HUDEP-2 (cell line): ENCODE measurements at regions not wholly inside any gene's neighbourhood (a gene's known extent, or its start where the extent isn't known, plus 50 kb on each side); places are given as distances from the start of the nearest gene placed in this dataset.

Experiments
- DNase-seq, 76 experiments: peaks; one replicate each; lab custom pipeline; 2025; ENCODE audit not compliant: unreplicated experiment in 76 of 76; lab: John Stamatoyannopoulos, UW

DNA sequence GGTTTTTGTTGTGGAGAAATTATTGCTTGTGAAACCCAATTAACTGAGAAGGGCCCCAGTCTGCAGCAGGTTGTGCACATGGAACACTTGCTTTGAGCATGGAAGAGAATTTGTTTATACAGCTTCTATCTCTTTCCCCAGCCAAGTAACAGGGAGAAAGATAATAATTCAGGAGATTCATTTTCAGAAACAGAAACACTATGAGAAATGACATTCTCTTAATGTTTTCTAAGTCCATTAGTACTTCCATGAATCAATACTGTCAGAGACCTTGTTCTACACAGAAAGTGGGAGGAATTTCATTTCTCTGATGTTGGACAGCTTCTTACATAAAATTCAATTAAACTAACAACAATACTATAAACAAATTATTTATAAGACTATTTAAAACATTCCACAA is 446.3 kb downstream of the KLF12 start:
- no peak for DNase-seq

DNA sequence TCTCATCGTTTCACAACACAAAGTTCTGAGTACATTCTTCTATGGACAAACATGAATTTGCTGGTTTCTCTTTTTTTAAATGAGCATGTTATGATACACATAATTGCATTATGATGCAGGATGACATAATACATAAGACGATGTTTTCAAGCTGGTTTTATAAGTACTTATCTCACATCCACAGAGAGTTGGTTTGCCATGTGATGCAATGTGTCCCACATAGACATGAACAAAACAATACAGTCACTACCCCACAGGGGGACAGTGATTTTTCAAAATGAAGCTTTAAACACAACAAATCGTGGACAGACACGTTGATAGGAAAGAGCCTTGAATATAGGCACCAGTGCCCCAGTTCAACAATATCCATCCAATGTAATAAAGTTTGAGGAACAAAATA is 447.1 kb downstream of the KLF12 start:
- no peak for DNase-seq

DNA sequence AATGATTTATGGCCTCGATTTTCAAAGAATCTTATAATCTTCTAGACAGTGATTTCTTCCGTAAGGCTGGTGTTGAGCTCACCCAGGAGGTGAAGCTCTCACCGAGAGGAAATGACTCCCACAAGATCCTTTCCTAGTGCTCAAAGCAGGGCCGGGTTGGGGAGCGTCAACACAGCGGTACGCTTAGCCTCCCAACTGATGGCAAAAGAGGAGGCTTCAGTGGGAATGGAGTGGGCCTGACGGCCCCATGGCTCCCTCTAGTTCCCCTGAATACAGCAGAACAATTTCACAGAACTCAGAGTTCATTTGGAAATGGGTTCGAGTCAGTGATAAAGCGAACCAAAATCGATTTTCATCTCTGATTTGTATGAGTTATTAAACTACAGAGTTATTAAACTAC is 449.5 kb downstream of the KLF12 start:
- DNase-seq: no peak

DNA sequence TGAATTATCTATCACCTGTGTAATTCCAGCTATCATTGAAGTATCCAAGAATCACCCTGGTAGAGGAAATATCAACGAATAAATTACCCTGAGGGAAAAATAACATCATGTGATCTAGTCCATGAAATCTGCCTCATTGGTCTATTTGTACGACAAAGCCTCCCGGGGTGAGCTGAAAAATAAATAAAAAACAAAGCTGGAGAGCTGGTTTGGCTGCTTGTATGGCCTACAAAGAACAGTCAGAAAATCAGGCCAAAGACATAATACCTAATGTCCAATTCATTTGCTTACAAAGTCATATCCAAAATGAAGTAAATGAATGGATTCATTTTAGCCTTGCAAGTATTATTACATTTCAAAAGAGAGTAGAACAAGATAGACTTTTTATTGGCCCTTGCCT is 449.9 kb downstream of the KLF12 start:
- DNase-seq: no peak

DNA sequence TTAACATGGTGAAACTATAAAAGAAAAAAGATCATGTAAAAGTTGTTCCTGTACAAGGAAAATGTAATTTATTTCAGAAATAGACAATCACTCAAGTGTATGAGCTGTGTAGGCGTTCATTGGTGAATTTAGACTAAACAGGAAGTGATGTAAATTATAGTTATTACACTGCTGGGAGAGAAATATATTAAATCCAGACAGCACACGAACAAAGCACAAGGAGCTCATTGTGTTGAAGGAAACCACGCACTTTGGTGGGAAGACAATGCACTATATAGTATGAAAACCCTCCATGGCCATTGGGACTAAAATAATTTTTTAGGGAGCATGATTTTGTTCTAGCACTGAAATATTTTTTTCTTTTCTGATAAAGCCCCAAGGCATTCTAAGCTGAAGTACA is 450.5 kb downstream of the KLF12 start:
- DNase-seq: no peak

DNA sequence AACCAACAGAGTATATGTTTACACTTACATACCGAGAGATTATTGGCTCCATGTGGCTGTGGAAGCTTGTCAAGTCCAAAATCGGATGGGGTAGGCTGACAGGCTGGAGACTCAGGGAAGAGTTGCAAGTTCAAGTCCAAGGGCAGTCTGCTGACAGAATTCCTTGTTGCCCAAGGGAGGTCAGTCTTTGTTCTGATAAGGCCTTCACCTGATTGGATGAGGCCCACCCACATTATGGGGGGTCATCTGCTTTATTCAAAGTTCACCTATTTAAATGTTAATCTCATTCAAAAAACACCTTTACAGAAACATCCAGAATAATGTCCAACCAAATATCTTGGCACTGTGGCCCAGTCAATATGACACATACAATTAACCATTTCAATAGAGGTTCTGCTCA is 452.4 kb downstream of the KLF12 start:
- DNase-seq: no peak

DNA sequence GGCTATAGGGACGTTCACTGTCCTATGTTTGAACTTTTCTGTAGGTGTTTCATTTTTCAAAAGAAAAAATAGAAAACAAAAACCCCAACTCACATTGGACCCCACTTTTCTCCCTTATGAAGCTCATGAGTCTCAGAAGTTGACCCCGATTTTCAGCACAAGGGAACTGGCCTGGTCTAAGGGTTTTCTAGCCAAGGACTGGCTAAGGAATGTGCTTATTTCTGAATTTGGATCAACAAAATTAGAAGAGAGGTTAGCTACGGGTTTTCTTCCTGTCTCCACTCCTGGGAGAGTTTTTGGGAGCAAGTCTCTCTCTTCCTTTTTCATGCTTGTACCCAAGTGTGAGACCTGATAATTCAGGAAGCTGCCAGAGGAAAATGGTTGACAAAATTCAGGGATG is 453.2 kb downstream of the KLF12 start:
- no peak for DNase-seq

DNA sequence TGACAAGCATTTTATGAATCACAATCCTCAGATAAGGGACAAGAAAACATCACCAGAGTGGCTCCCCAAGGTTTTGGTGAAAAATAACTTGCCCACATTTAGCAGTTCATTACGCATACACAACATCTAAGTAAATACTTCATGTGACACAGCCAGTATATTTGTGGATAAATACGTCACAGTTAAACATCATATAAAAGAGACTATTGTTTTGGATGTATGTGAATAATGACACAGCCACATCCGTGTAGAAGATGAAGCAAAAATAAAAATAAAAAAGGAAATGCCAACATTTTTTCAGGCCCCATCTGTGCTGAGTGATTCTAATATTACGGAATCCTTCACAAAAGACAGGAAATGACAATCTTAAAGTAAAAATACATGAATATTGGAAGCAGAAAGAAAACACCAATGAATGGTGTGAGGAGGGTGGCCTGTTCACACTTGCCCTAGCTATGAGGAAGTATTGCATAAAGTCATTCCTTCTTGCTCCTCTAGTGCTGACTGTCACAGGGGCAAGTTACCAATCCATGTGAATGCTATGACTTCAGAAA is 457.1 kb downstream of the KLF12 start:
- no peak for DNase-seq

DNA sequence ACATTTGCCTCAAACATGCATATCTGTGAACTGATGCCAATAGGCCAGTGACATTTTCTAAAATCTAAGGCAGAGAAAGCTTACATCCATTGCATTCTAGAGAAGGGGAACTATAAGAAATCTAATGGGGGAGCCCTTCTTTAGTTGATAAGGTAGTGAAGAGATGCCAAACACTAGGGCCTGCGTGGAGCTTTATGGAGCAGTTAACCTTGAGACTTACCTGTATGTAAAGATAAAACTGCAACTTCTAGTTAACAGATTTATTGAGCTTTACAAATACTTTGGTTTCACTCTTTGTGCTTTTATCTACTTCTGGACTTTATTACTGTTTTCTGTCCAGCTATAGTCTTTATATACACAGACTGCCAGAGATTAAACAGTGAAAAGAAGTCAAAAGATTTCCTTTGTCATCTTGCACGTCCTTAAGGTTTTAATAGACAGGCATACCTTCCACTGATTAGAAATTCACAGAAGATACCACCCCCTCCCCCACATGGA is 457.6 kb downstream of the KLF12 start:
- DNase-seq: no peak

DNA sequence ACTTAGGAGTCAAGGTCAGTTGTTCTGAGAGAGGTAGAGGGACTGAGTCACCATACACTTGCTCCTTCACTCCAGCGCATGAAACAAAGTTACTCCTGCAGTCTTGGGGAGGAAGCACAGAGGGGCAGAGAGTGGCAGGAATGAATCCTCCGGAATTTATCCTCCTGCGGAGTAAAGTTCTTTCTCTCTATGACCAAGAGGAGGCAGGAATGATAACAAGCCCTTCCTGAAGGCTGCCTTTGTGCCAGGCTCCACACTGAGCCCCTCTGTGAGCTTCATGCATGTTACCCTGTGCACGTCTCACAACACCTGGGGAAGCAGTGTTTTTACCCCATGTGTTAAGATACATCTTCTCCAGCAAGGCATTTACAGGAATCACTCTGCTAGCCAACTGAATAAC is 458.4 kb downstream of the KLF12 start:
- DNase-seq: no peak

DNA sequence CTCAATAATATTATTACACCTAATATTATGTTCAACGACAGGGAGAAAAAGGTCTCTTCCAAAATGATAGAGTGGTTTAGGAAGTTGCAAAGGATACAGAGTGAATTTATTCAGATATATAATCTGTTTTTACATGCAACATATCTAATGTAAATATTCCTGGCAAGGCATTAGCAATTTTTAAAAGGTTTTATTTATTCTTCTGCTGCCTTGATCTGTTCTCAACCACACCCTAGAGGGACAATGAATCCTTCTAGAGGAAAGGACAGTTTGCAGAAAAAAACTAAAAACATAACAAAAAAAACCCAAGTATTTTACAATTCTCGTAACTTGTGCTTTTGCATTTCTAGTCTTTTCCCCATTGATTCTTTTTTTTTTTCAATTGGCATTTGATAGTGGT is 459.6 kb downstream of the KLF12 start:
- no peak for DNase-seq

DNA sequence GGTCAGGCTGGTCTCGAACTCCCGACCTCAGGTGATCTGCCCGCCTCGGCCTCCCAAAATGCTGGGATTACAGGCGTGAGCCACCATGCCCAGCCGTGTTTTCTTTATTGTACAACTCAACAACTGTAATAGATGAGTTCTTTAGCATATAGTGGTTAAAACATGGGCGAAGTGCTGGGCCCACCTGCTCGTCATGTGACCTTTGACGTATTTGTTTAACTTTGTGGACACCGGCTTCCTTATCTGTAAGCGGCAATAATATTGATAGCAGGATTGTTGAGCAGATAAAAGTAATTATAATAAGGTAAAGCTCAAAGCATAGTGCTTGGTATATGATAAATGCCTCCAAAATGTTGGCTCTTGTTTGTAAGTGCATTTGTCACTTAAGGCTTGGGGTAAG is 460.3 kb downstream of the KLF12 start:
- no peak for DNase-seq

DNA sequence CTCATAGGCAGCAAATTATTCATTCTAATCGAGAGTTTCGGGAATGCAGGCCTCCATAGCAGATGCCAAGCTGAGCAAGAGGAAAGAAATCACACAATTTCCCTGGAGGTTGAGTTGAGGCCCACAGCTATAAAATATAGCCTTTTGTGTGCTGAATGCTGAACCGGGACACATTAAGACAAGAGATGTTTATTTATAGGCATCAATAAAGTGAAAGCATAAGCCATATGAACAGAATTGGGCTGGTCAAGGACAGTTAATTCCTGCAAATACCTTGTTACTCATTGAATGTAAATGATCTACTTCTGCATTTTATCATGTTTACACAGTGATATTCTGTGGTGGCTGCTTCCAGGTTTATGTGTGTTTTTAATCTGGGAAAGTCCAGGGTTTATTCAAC is 461.7 kb downstream of the KLF12 start:
- DNase-seq: no peak

DNA sequence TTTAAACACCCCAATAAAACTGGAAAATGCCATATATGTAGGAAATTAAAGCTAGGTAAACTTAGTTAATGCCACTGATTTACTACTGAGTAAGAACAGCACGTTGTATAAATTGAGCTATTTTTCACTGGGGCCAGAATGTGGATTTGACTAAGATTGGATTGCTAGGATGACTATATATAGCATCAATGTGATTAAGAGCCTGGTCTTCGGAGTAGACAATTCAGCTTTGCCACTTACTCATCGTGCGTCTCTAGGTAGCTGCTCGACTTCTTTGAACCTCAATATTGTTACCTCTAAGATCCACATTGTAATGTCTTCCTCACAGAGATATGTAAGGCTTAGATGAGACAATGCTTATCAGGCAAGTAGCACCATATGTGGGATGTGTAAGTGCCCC is 462.5 kb downstream of the KLF12 start:
- DNase-seq: no peak

DNA sequence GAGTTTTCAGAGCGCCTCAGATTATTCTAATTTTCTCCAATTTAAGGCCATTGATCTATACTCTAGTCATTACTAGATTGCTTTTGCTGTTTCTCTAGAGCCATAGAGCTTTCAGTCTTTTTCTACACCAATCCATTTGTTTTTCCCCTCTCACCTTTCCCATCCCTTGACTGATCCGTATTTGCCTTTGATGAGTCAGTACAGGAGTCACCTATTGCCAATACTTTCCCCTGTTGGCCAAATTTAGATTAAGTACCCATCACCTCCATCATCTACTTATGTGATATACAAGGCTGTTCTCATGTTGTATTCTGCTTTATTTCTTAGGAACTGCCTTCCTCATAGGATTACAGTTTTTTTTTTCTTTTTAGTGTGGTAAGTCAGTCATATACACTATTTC is 463.2 kb downstream of the KLF12 start:
- no peak for DNase-seq

DNA sequence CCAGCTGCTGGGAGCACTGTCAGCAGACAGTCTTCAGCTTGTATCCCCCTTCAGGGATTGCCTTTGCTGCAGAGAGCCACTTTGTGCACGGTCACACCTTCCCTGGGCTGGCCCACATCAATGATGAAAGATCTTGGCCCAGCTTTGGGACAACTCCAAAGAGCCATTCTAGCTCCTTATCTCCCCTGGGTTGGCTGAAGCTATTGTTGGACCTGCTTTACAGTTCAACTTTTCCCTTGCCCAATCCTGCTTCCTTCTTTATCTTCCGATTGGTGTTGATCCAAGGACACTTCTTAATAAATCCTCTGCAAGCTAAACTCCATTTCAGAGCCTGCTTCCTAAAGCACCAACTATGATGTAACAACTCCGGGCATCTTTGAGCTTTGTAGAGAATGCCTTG is 466.4 kb downstream of the KLF12 start:
- DNase-seq: no peak

DNA sequence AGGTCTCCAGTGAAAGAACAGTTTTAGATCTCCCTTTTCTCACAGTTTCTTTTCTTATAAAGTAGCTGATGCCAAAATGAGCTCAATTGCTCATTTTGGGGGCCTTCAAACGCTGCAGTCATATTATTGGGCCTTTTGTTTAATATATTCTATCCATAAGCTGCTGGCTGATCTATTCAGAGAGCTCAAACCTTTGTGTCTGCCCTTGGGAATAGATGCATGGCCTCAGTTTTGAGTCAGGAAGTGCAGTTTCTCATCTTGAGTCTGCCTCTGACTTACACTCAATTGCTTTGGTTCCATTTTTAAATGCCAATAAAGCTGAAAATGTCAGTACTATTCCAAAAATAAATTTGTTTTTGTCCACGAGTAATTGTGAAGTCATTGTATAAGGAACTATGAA is 468.9 kb downstream of the KLF12 start:
- DNase-seq: no peak

DNA sequence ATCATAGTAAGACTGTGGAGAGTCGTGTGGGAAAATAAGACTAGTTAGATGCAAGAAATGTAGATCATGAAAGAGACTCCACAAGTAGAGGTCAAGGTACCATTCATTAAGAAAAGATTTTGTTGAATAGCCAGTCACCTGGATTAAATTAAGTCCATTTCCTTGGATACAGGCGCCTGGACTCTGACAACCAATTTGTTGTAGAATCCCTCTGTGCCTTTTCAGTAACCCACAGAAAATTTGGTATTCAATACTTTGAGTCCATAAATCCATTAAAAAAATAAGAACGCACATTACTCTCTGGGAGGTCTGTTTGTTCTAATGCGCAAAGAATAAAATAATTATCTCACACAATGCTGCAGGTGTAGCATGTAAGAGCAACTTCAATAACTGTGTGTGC is 469.4 kb downstream of the KLF12 start:
- DNase-seq: no peak

DNA sequence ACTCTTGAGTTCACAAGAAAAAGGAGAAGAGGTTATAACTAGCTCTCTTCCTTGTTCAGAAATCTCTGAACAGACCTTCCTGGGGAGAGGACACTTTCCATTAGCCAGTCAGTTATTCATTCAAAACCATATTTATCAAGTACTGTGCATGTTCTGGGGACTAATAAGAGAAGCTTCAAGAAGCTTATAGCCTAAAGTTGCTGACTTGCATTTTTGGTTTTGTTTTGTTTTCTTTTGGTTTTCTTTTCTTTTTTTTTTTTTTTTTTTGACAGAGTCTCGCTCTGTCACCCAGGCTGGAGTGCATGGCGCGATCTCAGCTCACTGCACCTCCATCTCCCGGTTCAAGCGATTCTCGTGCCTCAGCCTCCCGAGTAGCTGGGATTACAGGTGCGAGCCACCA is 471.4 kb downstream of the KLF12 start:
- no peak for DNase-seq

DNA sequence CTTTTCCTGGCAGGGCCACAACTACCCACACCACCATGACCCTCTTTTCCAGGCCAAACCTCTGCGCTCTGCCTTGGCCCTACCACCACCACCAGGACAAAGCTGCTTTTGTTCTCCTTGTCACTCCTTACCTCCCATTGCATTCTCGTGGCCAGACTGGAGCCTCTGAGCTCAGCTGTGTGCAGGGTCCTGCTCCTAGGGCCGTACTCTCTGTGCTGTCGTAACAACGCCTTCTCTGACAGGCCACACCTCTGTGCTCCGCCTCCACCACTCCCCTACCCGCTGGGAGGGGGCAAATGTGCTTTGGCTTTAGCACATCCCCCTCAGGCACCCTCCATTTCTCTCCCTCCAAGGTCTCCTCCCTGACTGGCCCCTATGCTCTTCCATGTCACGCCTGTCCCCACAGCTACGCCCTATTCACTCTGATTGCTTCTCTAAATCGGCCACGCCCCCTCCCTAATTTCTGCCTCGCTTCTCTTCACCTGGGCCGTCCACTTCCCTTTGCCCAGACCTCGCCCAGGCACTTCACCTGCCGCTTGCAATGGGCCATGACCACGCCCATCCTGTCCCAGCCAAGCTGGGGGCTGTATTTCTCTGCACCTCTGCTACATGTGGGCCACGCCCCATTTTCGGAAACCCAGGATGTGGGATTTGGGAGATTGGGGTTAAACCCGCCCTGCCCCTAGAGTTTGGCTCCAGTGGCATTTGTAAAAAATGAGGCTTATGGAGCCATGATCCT is 472.3 kb downstream of the KLF12 start:
- no peak for DNase-seq

DNA sequence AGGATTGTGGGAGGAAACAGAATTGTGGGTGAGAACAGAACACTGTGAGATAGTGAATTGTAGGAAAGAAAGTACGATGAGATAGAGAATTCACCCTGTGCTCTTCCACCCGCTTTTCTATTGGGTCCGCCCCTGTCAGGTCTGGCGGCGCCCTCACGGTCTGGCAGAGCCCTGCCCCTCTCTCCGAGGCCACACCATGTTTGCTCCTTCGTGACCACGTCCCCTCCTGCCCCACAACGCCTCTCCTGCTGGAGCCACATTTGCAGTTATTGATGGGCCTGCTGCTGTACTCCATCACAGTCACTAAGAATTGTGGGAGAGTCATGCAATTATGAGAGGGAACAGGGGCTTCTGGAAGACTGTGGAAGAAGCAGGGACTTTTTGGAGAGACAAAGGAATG is 473.1 kb downstream of the KLF12 start:
- DNase-seq: no peak

DNA sequence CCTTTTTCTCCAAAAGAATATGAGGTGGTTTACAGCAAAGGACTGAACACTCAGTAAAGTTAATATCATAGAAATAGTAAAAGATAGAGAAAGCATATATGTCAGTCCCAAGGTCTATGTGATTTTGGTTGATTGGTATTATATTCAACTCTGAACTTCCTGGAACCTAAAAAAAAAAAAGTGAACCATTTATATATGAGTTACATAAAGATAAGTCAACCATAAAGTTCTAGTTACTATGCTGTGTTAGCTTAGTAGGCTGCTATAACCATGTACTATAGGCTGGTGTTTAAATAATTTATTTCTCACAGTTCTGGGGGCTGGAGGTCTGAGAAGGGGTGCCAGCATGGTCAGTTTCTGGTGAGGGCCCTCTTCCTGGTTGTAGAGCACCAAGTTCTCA is 475.6 kb downstream of the KLF12 start:
- DNase-seq: no peak
